DOHH2 (cell line): ENCODE measurements at regions not wholly inside any gene's neighbourhood (a gene's known extent, or its start where the extent isn't known, plus 50 kb on each side); places are given as distances from the start of the nearest gene placed in this dataset.

ENCODE experiments used
- H3F3A ChIP-seq: fragments of 200-600 bp; sonication (generic), shearing (Covaris generic); 2 replicates; pipeline ENCODE4 v1.6.0; 2016; ENCODE audit warnings: antibody characterized with exemption, mild to moderate bottlenecking; ENCODE audit not compliant: control insufficient read depth, insufficient read depth
- H3K27ac ChIP-seq: fragments of 200-600 bp; sonication (generic); 2 replicates; pipeline ENCODE4 v1.5.1; 2014; ENCODE audit warnings: low read depth, mild to moderate bottlenecking, low read length, moderate library complexity
- H3K27me3 ChIP-seq: fragments of 200-600 bp; sonication (generic); 2 replicates; pipeline ENCODE4 v1.6.1; 2014; ENCODE audit warnings: mild to moderate bottlenecking, low read length, mixed read lengths; ENCODE audit not compliant: control insufficient read depth
- H3K36me3 ChIP-seq: fragments of 200-600 bp; sonication (generic); 2 replicates; pipeline ENCODE4 v1.6.1; 2014; ENCODE audit warnings: mild to moderate bottlenecking, low read length, moderate library complexity, mixed read lengths; ENCODE audit not compliant: control insufficient read depth
- H3K4me1 ChIP-seq: fragments of 200-600 bp; sonication (generic); 2 replicates; pipeline ENCODE4 v1.6.1; 2014; ENCODE audit warnings: mild to moderate bottlenecking, low read length, mixed read lengths; ENCODE audit not compliant: control insufficient read depth
- H3K4me2 ChIP-seq: fragments of 200-600 bp; sonication (generic); 2 replicates; pipeline ENCODE4 v1.6.0; 2014; ENCODE audit warnings: mild to moderate bottlenecking, low read length, moderate library complexity
- H3K4me3 ChIP-seq: fragments of 200-600 bp; sonication (generic); 2 replicates; pipeline ENCODE4 v1.5.1; 2014; ENCODE audit warnings: mild to moderate bottlenecking, low read length, mixed read lengths
- H3K79me2 ChIP-seq: fragments of 200-600 bp; sonication (generic); 2 replicates; pipeline ENCODE4 v1.6.1; 2014; ENCODE audit warnings: mild to moderate bottlenecking, low read length, mixed read lengths; ENCODE audit not compliant: control insufficient read depth
- H3K9me2 ChIP-seq: fragments of 200-600 bp; sonication (generic); replicated peaks from 2 replicates; pipeline ENCODE4 v1.6.1; 2014; ENCODE audit warnings: mild to moderate bottlenecking, low read length, mixed read lengths; ENCODE audit not compliant: control insufficient read depth
- H3K9me3 ChIP-seq: fragments of 200-600 bp; sonication (generic); 2 replicates; pipeline ENCODE4 v1.6.1; 2014; ENCODE audit warnings: antibody characterized with exemption, low read length, mixed read lengths; ENCODE audit not compliant: control insufficient read depth, insufficient read depth
- H4K20me1 ChIP-seq: fragments of 200-600 bp; sonication (generic); 2 replicates; pipeline ENCODE4 v1.6.0; 2014; ENCODE audit warnings: low read depth, mild to moderate bottlenecking, antibody characterized with exemption, low read length, moderate library complexity; ENCODE audit not compliant: control insufficient read depth, insufficient read depth
- CTCF ChIP-seq: fragments of 200-600 bp; sonication (generic); IDR thresholded peaks from one replicate; pipeline ENCODE4 v1.5.1; 2014; ENCODE audit warnings: antibody characterized with exemption, mild to moderate bottlenecking, low read depth, low read length; ENCODE audit not compliant: poor library complexity, severe bottlenecking
- EZH2phosphoT487 ChIP-seq: fragments of 200-600 bp; sonication (generic); IDR thresholded peaks from 2 replicates; pipeline ENCODE4 v1.6.1; 2017; ENCODE audit warnings: borderline replicate concordance, mild to moderate bottlenecking, antibody characterized with exemption, low read length, moderate library complexity, mixed read lengths

GRCh38 chr3:160174621-160175020, 50.6 kb upstream of the C3orf80 start:
- H3F3A ChIP-seq = no peaks in the 10 kb centered on the region
- H4K20me1 ChIP-seq = no peaks in the 10 kb centered on the region
- no peak overlapping the region for H3K4me2 ChIP-seq
- TF ChIP-seq EZH2phosphoT487 = no peak
- no peak for TF ChIP-seq CTCF
- no peaks in the 10 kb centered on the region for H3K36me3 ChIP-seq
- no peaks in the 10 kb centered on the region for H3K27me3 ChIP-seq
- no peaks in the 10 kb centered on the region for H3K9me3 ChIP-seq
- no peaks in the 10 kb centered on the region for H3K79me2 ChIP-seq
- H3K4me1 ChIP-seq = peaks cover 9% of the 10 kb centered on the region
- H3K9me2 ChIP-seq = no peaks in the 10 kb centered on the region
- no peak overlapping the region for H3K4me3 ChIP-seq
- no peak overlapping the region for H3K27ac ChIP-seq
